GM19324 (cell line): ENCODE measurements at regions not wholly inside any gene's neighbourhood (a gene's known extent, or its start where the extent isn't known, plus 50 kb on each side); places are given as distances from the start of the nearest gene placed in this dataset.
"Not testable (repeated sequence)": the region's sequence is repeated elsewhere in the genome, so short reads cannot be mapped to it uniquely, and the experiment has no call there.

Experiments
- ATAC-seq: cut with Tn5 transposase; IDR thresholded peaks from one replicate; pipeline ENCODE4 v1.9.1; 2021; ENCODE audit warnings: mild to moderate bottlenecking, moderate library complexity; ENCODE audit not compliant: unreplicated experiment, low FRiP score

DNA sequence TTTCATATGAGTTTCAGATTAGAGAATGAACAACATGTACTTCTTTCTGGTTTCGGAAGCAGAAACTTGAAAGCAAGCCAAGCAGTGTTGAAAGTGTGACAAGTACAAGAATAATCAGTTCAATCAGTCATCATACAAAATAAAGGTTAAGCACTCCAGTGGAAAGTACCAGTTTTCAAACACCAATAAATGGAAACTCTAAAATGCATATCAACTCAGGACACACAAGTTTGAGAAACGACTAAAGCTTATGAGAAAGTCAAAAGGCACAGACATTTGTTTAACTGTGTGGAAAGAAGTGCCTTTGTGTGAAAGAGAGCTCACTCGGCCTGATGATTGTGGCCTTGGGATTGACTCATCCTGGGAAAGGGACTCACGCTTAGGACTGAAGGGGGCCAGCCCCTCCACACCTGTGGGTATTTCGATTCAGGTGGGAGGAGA is 60.6 kb upstream of the AKR1C1 start:
- ATAC-seq = peak; percentile 88

DNA sequence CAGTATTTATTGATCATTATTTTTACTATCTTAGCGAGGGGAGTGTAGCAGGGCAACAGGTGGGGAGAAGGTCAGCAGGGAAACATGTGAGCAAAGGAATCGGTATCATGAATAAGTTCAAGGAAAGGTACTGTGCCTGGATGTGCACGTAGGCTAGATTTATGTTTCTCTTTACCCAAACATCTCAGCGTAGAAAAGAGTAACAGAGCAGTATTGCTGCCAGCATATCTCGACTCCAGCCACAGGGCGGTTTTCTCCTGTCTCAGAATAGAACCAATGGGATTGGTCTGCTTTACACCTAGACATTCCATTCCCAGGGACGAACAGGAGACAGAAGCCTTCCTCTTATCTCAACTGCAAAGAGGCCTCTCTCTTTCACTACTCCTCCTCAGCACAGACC is 60.1 kb upstream of the AKR1C1 start:
- not testable (repeated sequence) for ATAC-seq

DNA sequence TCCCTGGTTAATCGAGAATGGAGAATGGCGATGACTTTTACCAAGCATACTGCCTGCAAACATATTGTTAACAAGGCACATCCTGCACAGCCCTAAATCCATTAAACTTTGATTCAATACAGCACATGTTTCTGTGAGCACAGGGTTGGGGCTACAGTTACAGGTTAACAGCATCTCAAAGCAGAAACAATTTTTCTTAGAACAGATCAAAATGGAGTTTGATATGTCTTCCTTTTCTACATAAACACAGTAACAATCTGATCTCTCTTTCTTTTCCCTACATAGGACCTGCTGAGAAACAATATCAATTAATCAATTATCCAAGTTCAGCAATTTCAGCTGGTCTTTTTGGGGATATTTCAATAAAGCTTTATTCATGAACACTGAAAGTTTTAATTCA is 59.5 kb upstream of the AKR1C1 start:
- not testable (repeated sequence) for ATAC-seq

DNA sequence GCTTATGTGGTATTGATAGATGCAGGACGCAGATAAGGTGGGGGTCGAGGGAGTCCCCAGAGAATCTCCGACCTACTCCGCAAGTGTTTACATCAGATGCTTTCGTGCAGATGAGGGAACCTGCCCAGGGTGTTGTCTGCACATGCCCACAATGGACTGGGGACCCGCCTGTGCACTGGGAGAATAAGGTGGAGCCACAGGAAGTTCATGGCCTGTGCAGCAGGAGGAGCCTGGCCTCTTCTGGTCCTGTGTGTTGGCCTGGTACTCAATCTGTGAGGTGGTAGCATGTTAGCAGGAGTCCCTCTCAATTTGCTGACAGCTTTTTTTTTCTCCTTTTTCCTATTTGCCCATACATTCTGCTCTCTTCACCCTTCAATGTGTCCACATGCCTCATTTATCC is 54.1 kb upstream of the AKR1C1 start:
- no peak for ATAC-seq
